HL-60 (cell line): ENCODE measurements at regions not wholly inside any gene's neighbourhood (a gene's known extent, or its start where the extent isn't known, plus 50 kb on each side); places are given as distances from the start of the nearest gene placed in this dataset.

Experiments
- DNase-seq, 2 experiments: peaks; one replicate each; pipeline ENCODE4 v3.0.0-alpha.2; 2010 to 2020; ENCODE audit warnings: low read depth in 1 of 2, low spot score in 1 of 2
- H3K27ac ChIP-seq: fragments of 250-450 bp; sonication (Bioruptor Pico); replicated peaks from 2 replicates; pipeline ENCODE4 v1.5.1; 2020; ENCODE audit warnings: mild to moderate bottlenecking, moderate library complexity
- H3K27me3 ChIP-seq: fragments of 250-450 bp; sonication (Bioruptor Pico); 2 replicates; pipeline ENCODE4 v1.5.1; 2021; ENCODE audit warnings: mild to moderate bottlenecking, moderate library complexity; ENCODE audit not compliant: insufficient read depth, poor library complexity, severe bottlenecking
- H3K4me3 ChIP-seq: replicated peaks from 2 replicates; pipeline ENCODE4 v1.5.1; 2011; ENCODE audit warnings: mild to moderate bottlenecking, control low read depth, low read length; ENCODE audit not compliant: insufficient read depth
- GABPA ChIP-seq: IDR thresholded peaks from 2 replicates; pipeline ENCODE4 v1.6.1; 2012; ENCODE audit warnings: low read depth
- POLR2AphosphoS5 ChIP-seq: IDR thresholded peaks from 2 replicates; pipeline ENCODE4 v1.6.1; 2012; ENCODE audit warnings: low read depth
- REST ChIP-seq: IDR thresholded peaks from 2 replicates; pipeline ENCODE4 v1.6.1; 2012; ENCODE audit warnings: low read depth; ENCODE audit not compliant: insufficient replicate concordance
- SPI1 ChIP-seq: IDR thresholded peaks from 2 replicates; pipeline ENCODE4 v1.6.1; 2012; ENCODE audit warnings: low read depth, mild to moderate bottlenecking, borderline replicate concordance
- TF ChIP-seq, protein P1 (sequence below): IDR thresholded peaks from one replicate; pipeline ENCODE4 v1.5.1; 2011; ENCODE audit warnings: low read length, control low read depth, inconsistent platforms; ENCODE audit not compliant: insufficient read depth

DNA sequence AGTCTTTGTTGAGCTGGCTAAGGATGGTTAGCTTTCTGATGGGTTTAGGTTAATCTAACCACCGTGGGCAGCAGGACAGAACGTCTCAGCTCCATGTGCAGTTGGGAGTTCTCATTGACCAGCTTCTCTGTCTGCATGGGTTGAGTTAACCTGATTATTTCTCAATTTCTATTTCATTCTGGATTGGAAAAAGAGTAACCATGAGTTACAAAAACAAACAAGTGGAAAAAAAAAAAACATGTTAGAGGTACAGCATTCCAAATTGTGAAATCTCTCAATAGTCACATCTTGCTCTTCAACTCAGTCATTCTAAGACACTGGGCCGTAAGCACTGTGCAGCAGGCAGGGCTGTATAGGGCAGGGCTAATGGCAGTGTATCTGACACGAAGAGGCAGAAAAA, 343.7 kb upstream of the KLF4 start:
- no peaks in the 10 kb centered on the region for H3K27me3 ChIP-seq
- TF ChIP-seq POLR2AphosphoS5, result no peak
- no peak for TF ChIP-seq REST
- no peak for TF ChIP-seq SPI1
- TF ChIP-seq GABPA, result no peak
- TF ChIP-seq, protein P1, sequence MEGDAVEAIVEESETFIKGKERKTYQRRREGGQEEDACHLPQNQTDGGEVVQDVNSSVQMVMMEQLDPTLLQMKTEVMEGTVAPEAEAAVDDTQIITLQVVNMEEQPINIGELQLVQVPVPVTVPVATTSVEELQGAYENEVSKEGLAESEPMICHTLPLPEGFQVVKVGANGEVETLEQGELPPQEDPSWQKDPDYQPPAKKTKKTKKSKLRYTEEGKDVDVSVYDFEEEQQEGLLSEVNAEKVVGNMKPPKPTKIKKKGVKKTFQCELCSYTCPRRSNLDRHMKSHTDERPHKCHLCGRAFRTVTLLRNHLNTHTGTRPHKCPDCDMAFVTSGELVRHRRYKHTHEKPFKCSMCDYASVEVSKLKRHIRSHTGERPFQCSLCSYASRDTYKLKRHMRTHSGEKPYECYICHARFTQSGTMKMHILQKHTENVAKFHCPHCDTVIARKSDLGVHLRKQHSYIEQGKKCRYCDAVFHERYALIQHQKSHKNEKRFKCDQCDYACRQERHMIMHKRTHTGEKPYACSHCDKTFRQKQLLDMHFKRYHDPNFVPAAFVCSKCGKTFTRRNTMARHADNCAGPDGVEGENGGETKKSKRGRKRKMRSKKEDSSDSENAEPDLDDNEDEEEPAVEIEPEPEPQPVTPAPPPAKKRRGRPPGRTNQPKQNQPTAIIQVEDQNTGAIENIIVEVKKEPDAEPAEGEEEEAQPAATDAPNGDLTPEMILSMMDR, result no peak
- no peak overlapping the region for H3K4me3 ChIP-seq
- peak in 1 of 2 experiments; percentile 25 for DNase-seq
- no peak overlapping the region for H3K27ac ChIP-seq

DNA sequence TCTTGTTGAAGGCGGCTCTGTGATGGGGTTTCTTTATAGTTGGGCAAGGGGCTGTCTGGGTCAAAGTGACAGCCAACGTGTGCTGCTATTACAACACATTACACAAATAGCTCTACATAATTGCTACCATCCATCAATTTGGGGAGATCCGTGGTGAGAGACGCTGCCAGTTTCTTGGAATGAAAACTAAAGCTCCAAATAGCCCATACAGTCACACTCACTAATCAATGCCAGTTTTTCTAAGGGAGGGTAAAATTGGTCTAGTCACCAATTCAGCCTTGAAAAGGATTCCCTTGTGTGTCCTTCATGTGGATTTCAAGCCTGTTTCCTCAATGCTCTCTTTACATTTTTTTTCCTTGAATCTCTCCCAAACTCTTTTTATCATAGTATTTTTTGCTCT, 343.3 kb upstream of the KLF4 start:
- H3K4me3 ChIP-seq, result no peak overlapping the region
- no peaks in the 10 kb centered on the region for H3K27me3 ChIP-seq
- DNase-seq, result no peak

GRCh38 chr9:107830479-107830878, 340.9 kb upstream of the KLF4 start:
- TF ChIP-seq POLR2AphosphoS5, result no peak
- TF ChIP-seq REST, result no peak
- TF ChIP-seq, protein P1, result no peak
- TF ChIP-seq GABPA, result no peak
- no peak for TF ChIP-seq SPI1
- Histone ChIP-seq H3K27me3 (no peaks in the 10 kb centered on the region), H3K4me3 (no peak overlapping the region), H3K27ac (no peak overlapping the region)
- DNase-seq, result no peak

More for the DNA sequence above, 343.3 kb upstream of the KLF4 start:
- H3K27ac ChIP-seq, result no peak overlapping the region
- TF ChIP-seq, protein P1, result no peak
- no peak for TF ChIP-seq POLR2AphosphoS5
- no peak for TF ChIP-seq REST
- no peak for TF ChIP-seq SPI1
- no peak for TF ChIP-seq GABPA
